Activated CD4-positive, alpha-beta T cell treated with anti-CD3 and anti-CD28 coated beads, Interleukin-2, amount 50 U/mL, for 4 hours (primary cell): ENCODE measurements at regions not wholly inside any gene's neighbourhood (a gene's known extent, or its start where the extent isn't known, plus 50 kb on each side); places are given as distances from the start of the nearest gene placed in this dataset.

Source experiments
- DNase-seq, 2 experiments: peaks; one replicate each; pipeline ENCODE4 v3.0.0-alpha.2; 2020

- DNase-seq, result no peak
Measured at GRCh38 chr6:141359953-141360352, 772.8 kb upstream of the GJE1 start.

GRCh38 chr6:141354191-141354955 is 778.4 kb upstream of the GJE1 start:
- DNase-seq, result no peak

- DNase-seq, result no peak
Measured at GRCh38 chr6:141351721-141352120, 781.0 kb upstream of the GJE1 start.

GRCh38 chr6:141349710-141350109 is 783.0 kb upstream of the GJE1 start:
- no peak for DNase-seq

- DNase-seq, result no peak
Measured at GRCh38 chr6:141347906-141348492, 784.7 kb upstream of the GJE1 start.

GRCh38 chr6:141347086-141347485 is 785.6 kb upstream of the GJE1 start:
- no peak for DNase-seq

- no peak for DNase-seq
Measured at GRCh38 chr6:141346535-141346934, 786.2 kb upstream of the GJE1 start.

GRCh38 chr6:141337191-141337590 is 795.5 kb upstream of the GJE1 start:
- DNase-seq, result no peak

- DNase-seq, result no peak
Measured at GRCh38 chr6:141335477-141336273, 797.0 kb upstream of the GJE1 start.

- no peak for DNase-seq
Measured at GRCh38 chr6:141326925-141327324, 805.8 kb upstream of the GJE1 start.

- peak; percentile 44 to 51 for DNase-seq
Measured at GRCh38 chr6:141326426-141326825, 806.3 kb upstream of the GJE1 start.

GRCh38 chr6:141321493-141322347 is 811.0 kb upstream of the GJE1 start:
- no peak for DNase-seq

GRCh38 chr6:141316236-141316635 is 816.5 kb upstream of the GJE1 start:
- DNase-seq, result no peak

- no peak for DNase-seq
Measured at GRCh38 chr6:141313986-141314385, 818.7 kb upstream of the GJE1 start.

GRCh38 chr6:141309295-141309694 is 823.4 kb upstream of the GJE1 start:
- no peak for DNase-seq

- no peak for DNase-seq
Measured at GRCh38 chr6:141307309-141307998, 825.3 kb upstream of the GJE1 start.

- no peak for DNase-seq
Measured at GRCh38 chr6:141303907-141304306, 828.8 kb upstream of the GJE1 start.

- no peak for DNase-seq
Measured at GRCh38 chr6:141301779-141302178, 830.9 kb upstream of the GJE1 start.

GRCh38 chr6:141290941-141291721 is 841.6 kb upstream of the GJE1 start:
- no peak for DNase-seq

GRCh38 chr6:141288947-141289346 is 843.8 kb upstream of the GJE1 start:
- no peak for DNase-seq

- DNase-seq, result no peak
Measured at GRCh38 chr6:141282263-141282662, 850.5 kb upstream of the GJE1 start.
